Vagina (tissue), 2 donors: ENCODE measurements at regions not wholly inside any gene's neighbourhood (a gene's known extent, or its start where the extent isn't known, plus 50 kb on each side); places are given as distances from the start of the nearest gene placed in this dataset.

Source experiments
- DNase-seq, 2 donors: peaks; one replicate each; pipeline ENCODE4 v3.0.0-alpha.2; 2017; ENCODE audit errors: extremely low spot score in 2 of 2
- H3K27ac ChIP-seq: fragments of 200-600 bp; sonication (generic); one replicate; pipeline ENCODE4 v1.5.1; 2019
- H3K27me3 ChIP-seq: fragments of 200-600 bp; sonication (generic); one replicate; pipeline ENCODE4 v1.5.1; 2019
- H3K36me3 ChIP-seq, 2 donors: fragments of 200-600 bp; sonication (generic); one replicate each; pipeline ENCODE4 v1.5.1; 2017 to 2019
- H3K4me1 ChIP-seq: fragments of 200-600 bp; sonication (generic); one replicate; pipeline ENCODE4 v1.5.1; 2019
- H3K4me3 ChIP-seq, 2 donors: fragments of 200-600 bp; sonication (generic); 1 replicate in 1 of 2; 2 replicates in 1 of 2; pipeline ENCODE4 v1.5.1; 2016 to 2019
- H3K9me3 ChIP-seq: fragments of 200-600 bp; sonication (generic); one replicate; pipeline ENCODE4 v1.5.1; 2019
- CTCF ChIP-seq, 3 experiments: fragments of 450-650 bp in 2 of 3; fragments of 200-600 bp in 1 of 3; sonication (generic) in 1 of 3; IDR thresholded peaks; one replicate each; pipeline ENCODE4 v1.5.1; 2017 to 2019; ENCODE audit warnings: antibody characterized with exemption in 3 of 3, mild to moderate bottlenecking in 2 of 3, moderate library complexity in 2 of 3
- POLR2A ChIP-seq, 2 donors: fragments of 450-650 bp; IDR thresholded peaks; one replicate each; pipeline ENCODE4 v1.6.1; 2017; ENCODE audit warnings: antibody characterized with exemption in 2 of 2, mild to moderate bottlenecking in 2 of 2, moderate library complexity in 2 of 2
- POLR2AphosphoS5 ChIP-seq, 2 donors: sonication (generic); formaldehyde crosslinking; IDR thresholded peaks; one replicate each; pipeline ENCODE4 v1.9.0; 2017; ENCODE audit warnings: antibody characterized with exemption in 2 of 2, mild to moderate bottlenecking in 2 of 2, low read depth in 1 of 2; ENCODE audit not compliant: insufficient read depth in 1 of 2
- intact Hi-C: fragments of 100-400 bp; cut with DNase I; formaldehyde crosslinking; loops from one replicate; pipeline ENCODE4 v1.15.1; 2023

GRCh38 chr5:2381861-2382260 lies 369.6 kb downstream of the IRX2 start:
- no peaks in the 10 kb centered on the region for H3K36me3 ChIP-seq
- intact Hi-C loops: no loop called here
- DNase-seq: peak; percentile 62 to 93

GRCh38 chr5:2381070-2381469 lies 370.4 kb downstream of the IRX2 start:
- TF ChIP-seq CTCF (IDR thresholded peaks at IDR 0.05) (no peak), POLR2AphosphoS5 (IDR thresholded peaks at IDR 0.05; ENCODE audit: insufficient read depth in 1 of 2, low read depth in 1 of 2) (no peak), POLR2A (IDR thresholded peaks at IDR 0.05) (no peak)
- Histone ChIP-seq H3K27ac (no peak overlapping the region), H3K36me3 (no peaks in the 10 kb centered on the region), H3K27me3 (no peaks in the 10 kb centered on the region), H3K4me1 (no peaks in the 10 kb centered on the region), H3K4me3 (no peak overlapping the region), H3K9me3 (no peaks in the 10 kb centered on the region)
- DNase-seq: peak; percentile 11 to 55
- intact Hi-C loops: no loop called here

More at GRCh38 chr5:2381861-2382260, 369.6 kb downstream of the IRX2 start:
- H3K27me3 ChIP-seq: no peaks in the 10 kb centered on the region
- no peaks in the 10 kb centered on the region for H3K9me3 ChIP-seq
- H3K4me1 ChIP-seq: no peaks in the 10 kb centered on the region
- H3K4me3 ChIP-seq: no peak overlapping the region
- TF ChIP-seq POLR2AphosphoS5 (IDR thresholded peaks at IDR 0.05; ENCODE audit: insufficient read depth in 1 of 2, low read depth in 1 of 2): no peak
- no peak for TF ChIP-seq POLR2A (IDR thresholded peaks at IDR 0.05)
- no peak for TF ChIP-seq CTCF (IDR thresholded peaks at IDR 0.05)
- H3K27ac ChIP-seq: no peak overlapping the region

- peak; percentile 25 to 34 for DNase-seq
- Histone ChIP-seq H3K9me3 (no peaks in the 10 kb centered on the region), H3K27me3 (no peaks in the 10 kb centered on the region), H3K36me3 (no peaks in the 10 kb centered on the region), H3K4me3 (no peak overlapping the region), H3K27ac (no peak overlapping the region), H3K4me1 (no peaks in the 10 kb centered on the region)
- intact Hi-C loops: no loop called here
- TF ChIP-seq CTCF (IDR thresholded peaks at IDR 0.05) (no peak), POLR2A (IDR thresholded peaks at IDR 0.05) (no peak), POLR2AphosphoS5 (IDR thresholded peaks at IDR 0.05; ENCODE audit: insufficient read depth in 1 of 2, low read depth in 1 of 2) (no peak)
Observed at GRCh38 chr5:2378976-2379375, 372.5 kb downstream of the IRX2 start.

- H3K27me3 ChIP-seq: no peaks in the 10 kb centered on the region
- peak; percentile 49 to 61 for DNase-seq
- no peaks in the 10 kb centered on the region for H3K36me3 ChIP-seq
- H3K4me1 ChIP-seq: no peaks in the 10 kb centered on the region
- no peak overlapping the region for H3K27ac ChIP-seq
- TF ChIP-seq CTCF (IDR thresholded peaks at IDR 0.05) (no peak), POLR2AphosphoS5 (IDR thresholded peaks at IDR 0.05; ENCODE audit: insufficient read depth in 1 of 2, low read depth in 1 of 2) (no peak), POLR2A (IDR thresholded peaks at IDR 0.05) (no peak)
- no peak overlapping the region for H3K4me3 ChIP-seq
- H3K9me3 ChIP-seq: no peaks in the 10 kb centered on the region
- intact Hi-C loops: no loop called here
Observed at GRCh38 chr5:2378108-2378507, 373.4 kb downstream of the IRX2 start.

- Histone ChIP-seq H3K4me3 (no peak overlapping the region), H3K4me1 (no peaks in the 10 kb centered on the region), H3K27me3 (no peaks in the 10 kb centered on the region), H3K9me3 (no peaks in the 10 kb centered on the region), H3K36me3 (no peaks in the 10 kb centered on the region), H3K27ac (no peak overlapping the region)
- intact Hi-C loops: no loop called here
- DNase-seq: peak in 1 of 2 donors; percentile 55
- no peak for TF ChIP-seq CTCF (IDR thresholded peaks at IDR 0.05)
- no peak for TF ChIP-seq POLR2A (IDR thresholded peaks at IDR 0.05)
- TF ChIP-seq POLR2AphosphoS5 (IDR thresholded peaks at IDR 0.05; ENCODE audit: insufficient read depth in 1 of 2, low read depth in 1 of 2): no peak
Observed at GRCh38 chr5:2376486-2376885, 375.0 kb downstream of the IRX2 start.
